Thoracic aorta (tissue), 2 donors: ENCODE measurements at regions not wholly inside any gene's neighbourhood (a gene's known extent, or its start where the extent isn't known, plus 50 kb on each side); places are given as distances from the start of the nearest gene placed in this dataset.

Source experiments
- ATAC-seq: fragments of 150-250 bp; one replicate; pipeline ENCODE4 v1.8.0; 2017; ENCODE audit warnings: low read depth; ENCODE audit not compliant: insufficient number of reproducible peaks, low FRiP score
- DNase-seq: peaks from one replicate; pipeline ENCODE4 v3.0.0-alpha.2; 2020; ENCODE audit warnings: low spot score
- H3K27ac ChIP-seq, 2 donors: fragments of 200-600 bp; sonication (generic); 1 replicate in 1 of 2; 2 replicates in 1 of 2; pipeline ENCODE4 v1.5.1; 2016; ENCODE audit warnings: mild to moderate bottlenecking in 2 of 2, moderate library complexity in 2 of 2
- H3K27me3 ChIP-seq: fragments of 200-600 bp; sonication (generic); replicated peaks from 2 replicates; pipeline ENCODE4 v1.6.0; 2016; ENCODE audit warnings: mild to moderate bottlenecking; ENCODE audit not compliant: insufficient read depth
- H3K36me3 ChIP-seq: fragments of 200-600 bp; sonication (generic); one replicate; pipeline ENCODE4 v1.5.1; 2016
- H3K4me1 ChIP-seq, 2 donors: fragments of 200-600 bp; sonication (generic); 1 replicate in 1 of 2; 2 replicates in 1 of 2; pipeline versions ENCODE4 v1.5.1 to v1.6.0; 2016; ENCODE audit warnings: low read depth in 2 of 2, mild to moderate bottlenecking in 1 of 2; ENCODE audit not compliant: control insufficient read depth in 1 of 2
- H3K4me3 ChIP-seq: fragments of 200-600 bp; sonication (generic); 2 replicates; pipeline ENCODE4 v1.5.1; 2016; ENCODE audit warnings: mild to moderate bottlenecking
- H3K9me3 ChIP-seq: fragments of 200-600 bp; sonication (generic); 2 replicates; pipeline ENCODE4 v1.5.1; 2016
- TF ChIP-seq, protein P1 (sequence below): fragments of 200-600 bp; sonication (generic); IDR thresholded peaks from one replicate; pipeline ENCODE4 v1.5.1; 2019; ENCODE audit warnings: antibody characterized with exemption

DNA sequence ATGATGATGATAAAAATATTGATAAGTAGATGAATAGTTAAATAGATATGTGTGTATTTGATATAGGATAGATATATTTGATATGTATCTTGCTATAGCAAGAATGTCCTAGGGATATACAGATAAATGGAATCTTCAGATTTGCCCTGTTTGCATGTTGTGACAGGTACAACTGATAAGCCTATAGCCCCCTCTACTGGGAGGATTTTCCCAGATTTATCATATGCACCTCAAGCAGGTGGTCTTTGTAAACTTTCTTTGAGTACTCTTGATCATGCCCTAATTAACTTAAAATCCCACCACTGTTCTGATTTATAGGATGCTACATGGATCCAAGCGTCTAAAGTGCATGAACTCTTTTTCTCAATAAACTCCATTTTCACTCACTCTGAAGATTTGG lies 1050.7 kb downstream of the SORCS3 start:
- H3K4me3 ChIP-seq = no peak overlapping the region
- H3K4me1 ChIP-seq = no peaks in the 10 kb centered on the region
- TF ChIP-seq, protein P1, sequence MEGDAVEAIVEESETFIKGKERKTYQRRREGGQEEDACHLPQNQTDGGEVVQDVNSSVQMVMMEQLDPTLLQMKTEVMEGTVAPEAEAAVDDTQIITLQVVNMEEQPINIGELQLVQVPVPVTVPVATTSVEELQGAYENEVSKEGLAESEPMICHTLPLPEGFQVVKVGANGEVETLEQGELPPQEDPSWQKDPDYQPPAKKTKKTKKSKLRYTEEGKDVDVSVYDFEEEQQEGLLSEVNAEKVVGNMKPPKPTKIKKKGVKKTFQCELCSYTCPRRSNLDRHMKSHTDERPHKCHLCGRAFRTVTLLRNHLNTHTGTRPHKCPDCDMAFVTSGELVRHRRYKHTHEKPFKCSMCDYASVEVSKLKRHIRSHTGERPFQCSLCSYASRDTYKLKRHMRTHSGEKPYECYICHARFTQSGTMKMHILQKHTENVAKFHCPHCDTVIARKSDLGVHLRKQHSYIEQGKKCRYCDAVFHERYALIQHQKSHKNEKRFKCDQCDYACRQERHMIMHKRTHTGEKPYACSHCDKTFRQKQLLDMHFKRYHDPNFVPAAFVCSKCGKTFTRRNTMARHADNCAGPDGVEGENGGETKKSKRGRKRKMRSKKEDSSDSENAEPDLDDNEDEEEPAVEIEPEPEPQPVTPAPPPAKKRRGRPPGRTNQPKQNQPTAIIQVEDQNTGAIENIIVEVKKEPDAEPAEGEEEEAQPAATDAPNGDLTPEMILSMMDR = no peak
- no peaks in the 10 kb centered on the region for H3K9me3 ChIP-seq
- ATAC-seq = no peak
- DNase-seq = no peak
- H3K27ac ChIP-seq = no peak overlapping the region
- H3K27me3 ChIP-seq = no peaks in the 10 kb centered on the region
- no peaks in the 10 kb centered on the region for H3K36me3 ChIP-seq

DNA sequence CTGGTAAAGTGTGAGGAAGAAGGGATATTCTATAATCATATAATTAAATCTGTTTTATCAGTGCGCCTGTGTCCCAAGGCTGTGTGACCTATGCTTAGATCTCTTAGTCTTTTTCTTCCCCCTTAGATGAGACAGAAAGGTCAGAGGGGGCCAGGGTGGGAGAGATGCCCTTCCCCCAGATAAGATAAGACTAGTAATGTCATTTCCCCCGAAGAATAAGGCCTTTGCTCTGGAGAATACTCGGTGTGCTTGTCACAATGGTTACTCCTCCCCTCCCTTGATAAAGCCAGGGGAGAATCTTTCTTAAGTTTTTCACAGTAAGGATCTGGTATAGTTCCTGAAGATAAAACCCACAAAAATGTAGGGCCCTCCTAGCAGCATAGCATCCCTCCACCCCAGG lies 1041.8 kb downstream of the SORCS3 start:
- Histone ChIP-seq H3K27ac (no peak overlapping the region), H3K4me1 (no peaks in the 10 kb centered on the region), H3K36me3 (no peaks in the 10 kb centered on the region), H3K4me3 (no peak overlapping the region), H3K9me3 (no peaks in the 10 kb centered on the region), H3K27me3 (no peaks in the 10 kb centered on the region)
- no peak for DNase-seq
- TF ChIP-seq, protein P1 = no peak
- no peak for ATAC-seq

DNA sequence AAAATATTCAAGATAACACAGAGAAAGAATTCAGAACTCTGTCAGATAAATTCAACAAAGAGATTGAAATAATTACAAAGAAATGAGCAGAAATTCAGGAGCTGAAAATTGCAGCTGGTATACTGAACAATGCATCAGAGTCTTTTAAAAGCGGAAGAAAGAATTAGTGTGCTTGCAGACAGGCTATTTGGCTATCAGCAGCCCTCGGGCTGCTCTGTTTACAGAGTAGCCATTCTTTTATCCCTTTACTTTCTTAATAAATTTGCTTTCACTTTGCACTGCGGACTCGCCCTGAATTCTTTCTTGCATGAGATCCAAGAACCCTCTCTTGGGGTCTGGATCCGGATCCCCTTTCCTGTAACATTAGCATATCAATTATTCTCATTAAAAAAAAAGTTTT lies 1040.0 kb downstream of the SORCS3 start:
- no peaks in the 10 kb centered on the region for H3K4me1 ChIP-seq
- H3K9me3 ChIP-seq = no peaks in the 10 kb centered on the region
- TF ChIP-seq, protein P1 = no peak
- DNase-seq = no peak
- no peak for ATAC-seq
- no peaks in the 10 kb centered on the region for H3K36me3 ChIP-seq
- H3K4me3 ChIP-seq = no peak overlapping the region
- no peaks in the 10 kb centered on the region for H3K27me3 ChIP-seq
- H3K27ac ChIP-seq = no peak overlapping the region

DNA sequence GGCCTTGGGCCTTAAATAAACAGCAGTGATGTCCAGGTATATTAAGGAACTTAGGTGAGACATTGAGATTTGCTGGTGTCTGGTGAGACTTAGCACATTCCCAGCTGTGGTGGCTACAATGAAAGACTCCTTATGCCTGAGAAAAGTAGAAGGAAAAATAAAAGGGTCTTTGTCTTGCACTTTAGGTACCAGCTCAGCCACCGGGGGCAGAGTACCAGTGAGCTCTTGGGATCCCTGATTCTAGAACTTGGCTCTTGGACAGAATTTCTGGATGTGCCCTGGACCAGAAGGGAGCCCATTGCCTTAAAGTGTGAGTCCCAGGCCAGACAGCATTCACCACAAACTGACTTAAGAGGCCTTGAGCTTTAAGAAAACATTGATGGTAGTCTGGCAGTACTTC lies 1038.7 kb downstream of the SORCS3 start:
- no peak for DNase-seq

DNA sequence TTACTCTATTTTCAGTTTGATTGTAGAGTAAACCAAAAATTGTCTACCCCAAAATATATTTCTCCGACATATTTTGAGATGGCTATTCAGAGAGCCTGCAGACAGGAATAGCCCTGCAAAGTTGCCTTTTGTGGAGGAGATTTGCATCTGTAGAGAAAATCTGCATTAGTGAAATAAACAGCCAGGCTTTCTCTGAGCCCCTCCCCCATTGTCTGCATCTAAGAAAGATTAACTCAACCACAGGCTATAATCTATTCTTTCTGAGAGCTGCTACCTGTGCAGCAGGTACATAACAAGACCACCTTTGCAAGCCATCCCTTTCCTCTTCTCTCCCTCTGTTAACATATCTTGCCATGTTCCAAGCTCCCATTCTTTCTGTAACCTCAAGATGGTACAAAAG lies 1034.2 kb downstream of the SORCS3 start:
- H3K4me1 ChIP-seq = no peaks in the 10 kb centered on the region
- DNase-seq = no peak
- H3K36me3 ChIP-seq = no peaks in the 10 kb centered on the region
- no peaks in the 10 kb centered on the region for H3K27me3 ChIP-seq
- H3K27ac ChIP-seq = no peak overlapping the region
- H3K9me3 ChIP-seq = no peaks in the 10 kb centered on the region
- ATAC-seq = no peak
- TF ChIP-seq, protein P1 = no peak
- H3K4me3 ChIP-seq = no peak overlapping the region

More for the DNA sequence above, 1038.7 kb downstream of the SORCS3 start:
- TF ChIP-seq, protein P1 = no peak
- Histone ChIP-seq H3K9me3 (no peaks in the 10 kb centered on the region), H3K27ac (no peak overlapping the region), H3K4me1 (no peaks in the 10 kb centered on the region), H3K4me3 (no peak overlapping the region), H3K27me3 (no peaks in the 10 kb centered on the region), H3K36me3 (no peaks in the 10 kb centered on the region)
- no peak for ATAC-seq
